DND-41 (cell line): ENCODE measurements at regions not wholly inside any gene's neighbourhood (a gene's known extent, or its start where the extent isn't known, plus 50 kb on each side); places are given as distances from the start of the nearest gene placed in this dataset.

ENCODE experiments used
- ATAC-seq: fragments of 200-7000 bp; cut with Tn5 transposase; 3 replicates; pipeline ENCODE4 v1.9.1; 2021; ENCODE audit warnings: low read depth; ENCODE audit not compliant: insufficient read depth
- DNase-seq: peaks from one replicate; pipeline ENCODE4 v3.0.0-alpha.2; 2020
- H2AFZ ChIP-seq: 2 replicates; pipeline ENCODE4 v1.6.0; 2012; ENCODE audit warnings: low read depth, low read length
- H3K27ac ChIP-seq: 2 replicates; pipeline ENCODE4 v1.5.1; 2012; ENCODE audit warnings: low read length, inconsistent platforms
- H3K27me3 ChIP-seq: fragments of 200-600 bp; sonication (generic); 2 replicates; pipeline ENCODE4 v1.6.0; 2012; ENCODE audit warnings: low read length, mild to moderate bottlenecking, inconsistent platforms; ENCODE audit not compliant: insufficient read depth, poor library complexity
- H3K36me3 ChIP-seq: 2 replicates; pipeline ENCODE4 v1.5.1; 2012; ENCODE audit warnings: low read length, inconsistent platforms; ENCODE audit not compliant: insufficient read depth
- H3K4me1 ChIP-seq: 2 replicates; pipeline ENCODE4 v1.5.1; 2012; ENCODE audit warnings: mild to moderate bottlenecking, low read length; ENCODE audit not compliant: insufficient read depth
- H3K4me2 ChIP-seq: 2 replicates; pipeline ENCODE4 v1.6.0; 2012; ENCODE audit warnings: mild to moderate bottlenecking, moderate library complexity, low read length, inconsistent platforms; ENCODE audit not compliant: insufficient read depth
- H3K4me3 ChIP-seq, 2 experiments: fragments of 200-600 bp in 1 of 2; shearing (Covaris generic) in 1 of 2; 2 replicates each; pipeline ENCODE4 v1.5.1; 2012 to 2016; ENCODE audit warnings: inconsistent platforms in 2 of 2, low read length in 2 of 2, mild to moderate bottlenecking in 2 of 2, low read depth in 1 of 2, moderate library complexity in 1 of 2
- H3K79me2 ChIP-seq: 2 replicates; pipeline ENCODE4 v1.6.0; 2012; ENCODE audit warnings: low read length, inconsistent platforms; ENCODE audit not compliant: insufficient read depth
- H3K9ac ChIP-seq: 2 replicates; pipeline ENCODE4 v1.6.0; 2012; ENCODE audit warnings: low read depth, mild to moderate bottlenecking, inconsistent platforms, low read length, moderate library complexity
- H3K9me3 ChIP-seq: 2 replicates; pipeline ENCODE4 v1.5.1; 2012; ENCODE audit warnings: low read length, moderate library complexity, mild to moderate bottlenecking, inconsistent platforms; ENCODE audit not compliant: insufficient read depth, severe bottlenecking
- H4K20me1 ChIP-seq: 2 replicates; pipeline ENCODE4 v1.6.0; 2012; ENCODE audit warnings: low read length; ENCODE audit not compliant: insufficient read depth
- CTCF ChIP-seq: IDR thresholded peaks from 2 replicates; pipeline ENCODE4 v1.5.1; 2012; ENCODE audit warnings: borderline replicate concordance, low read length, moderate library complexity, mild to moderate bottlenecking; ENCODE audit not compliant: poor library complexity, severe bottlenecking; ENCODE audit errors: extremely low read depth
- EZH2 ChIP-seq: IDR thresholded peaks from 3 replicates; pipeline ENCODE4 v1.6.1; 2012; ENCODE audit warnings: borderline replicate concordance, low read depth, mild to moderate bottlenecking, moderate library complexity, low read length, inconsistent platforms; ENCODE audit not compliant: severe bottlenecking

DNA sequence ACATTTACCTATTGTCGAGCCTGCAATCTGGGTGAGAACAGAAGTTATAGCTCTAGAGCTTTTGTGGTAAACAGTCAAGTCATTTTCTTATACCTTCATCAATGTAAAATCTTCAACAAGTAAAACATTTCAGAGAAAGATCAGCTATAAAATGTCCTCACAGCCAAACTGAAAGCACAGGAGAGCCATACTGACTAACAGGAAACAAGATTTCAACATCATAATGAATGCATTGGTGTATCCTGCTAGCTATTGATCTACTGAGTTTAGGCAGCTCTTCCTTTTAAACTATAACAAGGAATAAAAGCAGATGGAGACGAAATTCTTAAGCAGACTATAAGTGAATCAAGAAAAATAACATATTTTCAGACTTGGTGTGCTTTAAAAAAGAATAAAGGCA, 1522.9 kb upstream of the WWC1 start:
- ATAC-seq: no peak
- no peak for DNase-seq
- Histone ChIP-seq H3K4me3 (no peak overlapping the region), H3K4me1 (no peaks in the 10 kb centered on the region), H3K9ac (no peak overlapping the region), H2AFZ (no peak overlapping the region), H3K36me3 (no peaks in the 10 kb centered on the region), H4K20me1 (no peaks in the 10 kb centered on the region), H3K9me3 (no peaks in the 10 kb centered on the region), H3K27ac (no peak overlapping the region), H3K4me2 (no peak overlapping the region), H3K27me3 (no peaks in the 10 kb centered on the region), H3K79me2 (no peaks in the 10 kb centered on the region)
- TF ChIP-seq EZH2: no peak
- TF ChIP-seq CTCF: no peak

DNA sequence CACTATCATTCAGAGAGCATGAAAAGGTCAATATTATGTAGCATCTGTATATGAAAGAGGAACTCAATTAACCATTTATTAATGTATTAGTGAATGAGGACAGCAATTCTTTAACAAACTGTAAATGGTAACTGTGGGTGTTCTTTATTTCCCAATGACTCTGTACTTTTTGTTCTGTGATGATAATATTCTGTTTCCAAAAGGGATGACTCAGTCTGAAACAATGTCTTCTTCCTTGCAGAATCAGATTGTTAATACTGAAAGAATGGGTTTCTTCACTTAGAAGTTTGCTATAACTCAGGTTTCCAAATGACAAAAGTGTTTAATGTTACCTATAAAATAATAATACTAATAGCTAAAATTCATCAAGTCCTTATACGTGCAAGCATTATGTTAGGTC, 1518.7 kb upstream of the WWC1 start:
- no peaks in the 10 kb centered on the region for H4K20me1 ChIP-seq
- H3K36me3 ChIP-seq: no peaks in the 10 kb centered on the region
- no peak overlapping the region for H3K4me3 ChIP-seq
- ATAC-seq (no peak), DNase-seq (no peak)
- H2AFZ ChIP-seq: no peak overlapping the region
- no peak overlapping the region for H3K27ac ChIP-seq
- H3K4me1 ChIP-seq: no peaks in the 10 kb centered on the region
- H3K9ac ChIP-seq: no peak overlapping the region
- no peak overlapping the region for H3K4me2 ChIP-seq
- no peaks in the 10 kb centered on the region for H3K27me3 ChIP-seq
- no peaks in the 10 kb centered on the region for H3K9me3 ChIP-seq
- TF ChIP-seq EZH2 (no peak), CTCF (no peak)
- H3K79me2 ChIP-seq: no peaks in the 10 kb centered on the region

GRCh38 chr5:166781737-166782136, 1509.7 kb upstream of the WWC1 start:
- Histone ChIP-seq H4K20me1 (no peaks in the 10 kb centered on the region), H2AFZ (no peak overlapping the region), H3K4me2 (no peak overlapping the region), H3K4me1 (no peaks in the 10 kb centered on the region), H3K9me3 (no peaks in the 10 kb centered on the region), H3K4me3 (no peak overlapping the region), H3K27ac (no peak overlapping the region), H3K27me3 (no peaks in the 10 kb centered on the region), H3K9ac (no peak overlapping the region), H3K79me2 (no peaks in the 10 kb centered on the region), H3K36me3 (no peaks in the 10 kb centered on the region)
- DNase-seq (no peak), ATAC-seq (no peak)
- TF ChIP-seq EZH2: no peak
- TF ChIP-seq CTCF: no peak

- TF ChIP-seq EZH2: no peak
- TF ChIP-seq CTCF: no peak
- H3K9ac ChIP-seq: no peak overlapping the region
- H3K27me3 ChIP-seq: no peaks in the 10 kb centered on the region
- H3K36me3 ChIP-seq: no peaks in the 10 kb centered on the region
- no peaks in the 10 kb centered on the region for H3K79me2 ChIP-seq
- no peak overlapping the region for H3K4me2 ChIP-seq
- no peak overlapping the region for H3K4me3 ChIP-seq
- no peak overlapping the region for H2AFZ ChIP-seq
- H3K4me1 ChIP-seq: no peaks in the 10 kb centered on the region
- H3K27ac ChIP-seq: no peak overlapping the region
- DNase-seq (no peak), ATAC-seq (no peak)
- no peaks in the 10 kb centered on the region for H4K20me1 ChIP-seq
- no peaks in the 10 kb centered on the region for H3K9me3 ChIP-seq
Observed at GRCh38 chr5:166784545-166785078, 1506.8 kb upstream of the WWC1 start.
